Astrocyte (in vitro differentiated cells and primary cell): ENCODE measurements at regions not wholly inside any gene's neighbourhood (a gene's known extent, or its start where the extent isn't known, plus 50 kb on each side); places are given as distances from the start of the nearest gene placed in this dataset.

Experiments used
- CTCF ChIP-seq: IDR thresholded peaks from 2 replicates; pipeline ENCODE4 v1.5.1; 2011; ENCODE audit warnings: low read depth, mild to moderate bottlenecking, inconsistent platforms, low read length, moderate library complexity; ENCODE audit not compliant: insufficient read depth
- EZH2 ChIP-seq: IDR thresholded peaks from 2 replicates; pipeline ENCODE4 v1.6.1; 2012; ENCODE audit warnings: mild to moderate bottlenecking, low read length, inconsistent platforms; ENCODE audit not compliant: insufficient read depth

- TF ChIP-seq CTCF, result no peak
- TF ChIP-seq EZH2, result no peak
These were observed 91.9 kb upstream of the FN1 start for GRCh38 chr2:215527736-215528135.
